Choroid plexus epithelial cell (primary cell): ENCODE measurements at regions not wholly inside any gene's neighbourhood (a gene's known extent, or its start where the extent isn't known, plus 50 kb on each side); places are given as distances from the start of the nearest gene placed in this dataset.

Source experiments
- DNase-seq: peaks from one replicate; pipeline ENCODE4 v3.0.0-alpha.2; 2010; ENCODE audit warnings: low read depth
- H3K4me3 ChIP-seq: 2 replicates; pipeline ENCODE4 v1.5.1; 2011; ENCODE audit warnings: low read depth, mild to moderate bottlenecking, control low read depth, low read length, moderate library complexity
- CTCF ChIP-seq: conservative IDR thresholded peaks from 2 replicates; pipeline ENCODE4 v1.5.1; 2011; ENCODE audit warnings: low read depth, mild to moderate bottlenecking, control low read depth, inconsistent platforms, low read length, moderate library complexity

DNA sequence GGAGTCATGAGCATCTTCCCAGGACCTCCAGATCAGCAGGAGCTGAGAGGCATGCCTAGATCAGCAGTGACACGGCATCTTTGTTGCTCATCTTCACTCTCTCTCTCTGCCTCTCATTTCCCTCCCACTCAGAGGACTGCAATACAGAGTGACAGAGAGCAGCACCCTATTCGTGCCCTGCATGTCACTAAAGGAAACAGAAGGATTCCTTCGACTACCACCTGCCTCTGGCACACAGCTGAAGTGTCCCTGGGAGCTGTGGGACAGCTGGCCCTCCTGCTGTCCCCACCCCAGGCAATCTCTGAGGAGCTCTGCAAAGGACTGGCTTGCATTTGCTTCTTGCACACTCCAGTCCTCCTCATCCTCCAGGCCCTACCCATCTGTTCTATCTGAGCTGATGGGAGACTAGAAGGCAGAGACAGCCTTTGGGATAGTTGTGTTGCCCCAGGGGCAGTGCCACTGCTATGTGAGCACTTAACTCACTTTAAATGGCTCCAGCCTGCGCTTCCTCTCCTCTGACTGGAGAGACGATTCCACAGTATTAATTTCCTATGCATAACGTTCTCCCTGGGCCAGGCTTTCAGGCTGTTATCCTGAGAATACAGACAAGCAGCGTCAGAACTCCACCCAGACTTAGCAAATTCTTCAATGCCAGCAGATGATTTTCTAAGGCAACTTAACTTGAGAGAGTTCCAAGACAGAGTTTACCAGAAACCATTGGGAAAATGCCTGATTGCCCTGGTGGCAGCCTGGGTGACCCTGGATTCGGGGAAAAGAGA lies 167.6 kb upstream of the MAP1B start:
- no peak for TF ChIP-seq CTCF
- DNase-seq: no peak
- H3K4me3 ChIP-seq: no peak overlapping the region

DNA sequence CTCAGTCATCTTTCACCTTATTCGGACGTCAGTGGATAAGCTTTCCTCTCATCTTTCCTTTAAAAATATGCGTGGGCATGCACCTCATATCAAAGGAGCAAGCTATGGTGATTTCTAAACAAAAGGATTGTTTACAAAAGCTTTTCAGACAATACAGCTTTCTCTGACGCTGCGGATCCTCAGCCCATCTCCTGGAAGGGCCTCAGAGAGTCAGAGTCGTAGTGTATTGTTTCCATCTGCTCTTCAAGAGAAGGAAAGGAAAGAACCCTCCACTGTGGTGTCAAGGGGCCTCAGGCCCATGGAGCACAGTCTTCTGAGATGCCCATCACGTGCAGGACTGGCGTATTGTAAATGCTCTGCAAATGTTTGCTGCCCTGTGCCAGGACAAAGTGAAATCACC lies 163.4 kb upstream of the MAP1B start:
- DNase-seq: no peak
- no peak overlapping the region for H3K4me3 ChIP-seq
- no peak for TF ChIP-seq CTCF

DNA sequence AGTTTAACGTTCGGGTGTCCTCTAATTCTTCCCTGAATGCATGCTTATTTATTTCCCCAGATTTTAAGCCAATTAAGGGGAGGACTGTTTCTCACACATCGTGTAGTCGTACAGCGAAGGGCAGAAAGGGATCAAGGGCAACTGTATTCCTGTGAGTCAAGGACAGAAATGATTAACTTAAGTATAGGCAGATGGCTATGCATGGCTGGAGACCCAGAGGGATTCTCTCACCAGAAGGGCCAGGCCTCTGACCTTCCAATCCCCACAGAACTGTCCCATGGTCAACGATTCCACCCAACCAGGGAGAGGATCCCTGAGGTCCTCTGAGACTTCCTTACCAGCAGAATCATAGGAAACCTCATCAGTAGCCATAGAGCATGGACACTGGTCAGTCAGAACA lies 161.8 kb upstream of the MAP1B start:
- no peak overlapping the region for H3K4me3 ChIP-seq
- TF ChIP-seq CTCF: no peak
- DNase-seq: no peak

GRCh38 chr5:71946343-71947030 lies 160.8 kb upstream of the MAP1B start:
- H3K4me3 ChIP-seq: no peak overlapping the region
- DNase-seq: no peak
- TF ChIP-seq CTCF: no peak

GRCh38 chr5:71948206-71948605 lies 159.1 kb upstream of the MAP1B start:
- H3K4me3 ChIP-seq: no peak overlapping the region
- no peak for TF ChIP-seq CTCF
- no peak for DNase-seq

DNA sequence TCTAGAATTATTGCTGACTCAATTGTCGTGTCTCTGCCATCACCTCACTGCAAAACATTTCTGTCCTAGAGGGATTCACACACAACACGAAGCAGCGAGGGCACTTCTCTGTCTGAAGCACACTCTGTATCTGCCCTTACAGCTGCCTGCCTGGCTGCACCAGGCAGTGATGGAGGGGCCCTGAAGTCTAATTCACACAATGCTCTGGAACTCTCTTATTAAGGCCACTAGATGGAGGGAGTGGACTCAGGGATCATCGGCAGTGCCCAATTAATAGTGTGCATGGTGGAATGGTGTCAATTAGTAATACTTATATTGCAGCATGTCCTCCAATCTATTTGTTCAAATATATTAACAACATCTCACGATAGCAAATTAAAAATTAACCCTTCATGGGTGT lies 157.5 kb upstream of the MAP1B start:
- TF ChIP-seq CTCF: peak; percentile 22
- DNase-seq: no peak
- H3K4me3 ChIP-seq: no peak overlapping the region

- no peak overlapping the region for H3K4me3 ChIP-seq
- DNase-seq: no peak
Measured at GRCh38 chr5:71953866-71954265, 153.4 kb upstream of the MAP1B start.

More at GRCh38 chr5:71953866-71954265, 153.4 kb upstream of the MAP1B start:
- TF ChIP-seq CTCF: no peak
